NB4 (cell line): ENCODE measurements at regions not wholly inside any gene's neighbourhood (a gene's known extent, or its start where the extent isn't known, plus 50 kb on each side); places are given as distances from the start of the nearest gene placed in this dataset.

ENCODE experiments used
- MYC ChIP-seq: IDR thresholded peaks from 2 replicates; pipeline ENCODE4 v1.6.1; 2011; ENCODE audit warnings: low read depth, low read length
- POLR2A ChIP-seq: IDR thresholded peaks from 2 replicates; pipeline ENCODE4 v1.6.1; 2011; ENCODE audit warnings: mild to moderate bottlenecking; ENCODE audit not compliant: insufficient read length; ENCODE audit errors: extremely low read depth
- TF ChIP-seq, protein P1 (sequence below): IDR thresholded peaks from one replicate; pipeline ENCODE4 v1.5.1; 2012; ENCODE audit warnings: low read depth, low read length
- TF ChIP-seq, protein P2 (sequence below): IDR thresholded peaks from 2 replicates; pipeline ENCODE4 v1.6.1; 2011; ENCODE audit warnings: low read depth, low read length

DNA sequence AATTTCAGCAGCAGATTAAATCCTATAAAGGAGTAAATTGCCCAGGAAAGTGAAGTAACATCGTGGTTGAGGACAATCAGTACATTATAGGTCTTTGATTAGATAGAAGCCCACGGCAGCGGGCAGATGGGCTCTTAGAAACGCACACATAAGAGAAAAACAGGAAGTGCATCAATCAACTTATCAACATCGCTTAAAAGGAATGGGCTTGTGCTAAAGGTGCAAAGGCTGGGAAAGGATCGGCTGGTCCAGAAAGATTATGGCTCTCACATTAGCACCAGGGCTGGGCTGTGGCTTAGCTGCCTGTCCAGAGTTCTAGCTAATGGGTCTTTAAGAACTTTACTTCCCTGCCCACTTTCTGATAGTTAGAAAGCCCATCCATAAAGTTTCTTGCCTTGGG lies 292.0 kb upstream of the TNRC6C start:
- TF ChIP-seq, protein P1, sequence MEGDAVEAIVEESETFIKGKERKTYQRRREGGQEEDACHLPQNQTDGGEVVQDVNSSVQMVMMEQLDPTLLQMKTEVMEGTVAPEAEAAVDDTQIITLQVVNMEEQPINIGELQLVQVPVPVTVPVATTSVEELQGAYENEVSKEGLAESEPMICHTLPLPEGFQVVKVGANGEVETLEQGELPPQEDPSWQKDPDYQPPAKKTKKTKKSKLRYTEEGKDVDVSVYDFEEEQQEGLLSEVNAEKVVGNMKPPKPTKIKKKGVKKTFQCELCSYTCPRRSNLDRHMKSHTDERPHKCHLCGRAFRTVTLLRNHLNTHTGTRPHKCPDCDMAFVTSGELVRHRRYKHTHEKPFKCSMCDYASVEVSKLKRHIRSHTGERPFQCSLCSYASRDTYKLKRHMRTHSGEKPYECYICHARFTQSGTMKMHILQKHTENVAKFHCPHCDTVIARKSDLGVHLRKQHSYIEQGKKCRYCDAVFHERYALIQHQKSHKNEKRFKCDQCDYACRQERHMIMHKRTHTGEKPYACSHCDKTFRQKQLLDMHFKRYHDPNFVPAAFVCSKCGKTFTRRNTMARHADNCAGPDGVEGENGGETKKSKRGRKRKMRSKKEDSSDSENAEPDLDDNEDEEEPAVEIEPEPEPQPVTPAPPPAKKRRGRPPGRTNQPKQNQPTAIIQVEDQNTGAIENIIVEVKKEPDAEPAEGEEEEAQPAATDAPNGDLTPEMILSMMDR = no peak
- TF ChIP-seq POLR2A (no peak), MYC (no peak)
- TF ChIP-seq, protein P2, sequence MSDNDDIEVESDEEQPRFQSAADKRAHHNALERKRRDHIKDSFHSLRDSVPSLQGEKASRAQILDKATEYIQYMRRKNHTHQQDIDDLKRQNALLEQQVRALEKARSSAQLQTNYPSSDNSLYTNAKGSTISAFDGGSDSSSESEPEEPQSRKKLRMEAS = no peak
